Gastrocnemius medialis (tissue), 4 donors: ENCODE measurements at regions not wholly inside any gene's neighbourhood (a gene's known extent, or its start where the extent isn't known, plus 50 kb on each side); places are given as distances from the start of the nearest gene placed in this dataset.

Source experiments
- CTCF ChIP-seq, 5 experiments: fragments of 450-650 bp in 3 of 5; fragments of 200-600 bp in 2 of 5; sonication (generic) in 2 of 5; IDR thresholded peaks in 4 of 5; conservative IDR thresholded peaks in 1 of 5; 1 replicate in 4 of 5; 2 replicates in 1 of 5; pipeline ENCODE4 v1.5.1; 2016 to 2019; ENCODE audit warnings: antibody characterized with exemption in 5 of 5, mild to moderate bottlenecking in 3 of 5, moderate library complexity in 3 of 5
- POLR2A ChIP-seq, 2 donors: fragments of 450-650 bp; IDR thresholded peaks; one replicate each; pipeline ENCODE4 v1.6.1; 2017; ENCODE audit warnings: antibody characterized with exemption in 2 of 2, mild to moderate bottlenecking in 2 of 2, moderate library complexity in 2 of 2

GRCh38 chr3:69538281-69538680, 152.4 kb upstream of the FRMD4B start:
- no peak for TF ChIP-seq CTCF (IDR thresholded peaks at IDR 0.05 in 4 of 5, conservative IDR thresholded peaks at IDR 0.05 in 1 of 5)
- no peak for TF ChIP-seq POLR2A (IDR thresholded peaks at IDR 0.05)
